ENCODE measurements at regions not wholly inside any gene's neighbourhood (a gene's known extent, or its start where the extent isn't known, plus 50 kb on each side); places are given as distances from the start of the nearest gene placed in this dataset.
"Not testable (repeated sequence)": the region's sequence is repeated elsewhere in the genome, so short reads cannot be mapped to it uniquely, and the experiment has no call there.

DNA sequence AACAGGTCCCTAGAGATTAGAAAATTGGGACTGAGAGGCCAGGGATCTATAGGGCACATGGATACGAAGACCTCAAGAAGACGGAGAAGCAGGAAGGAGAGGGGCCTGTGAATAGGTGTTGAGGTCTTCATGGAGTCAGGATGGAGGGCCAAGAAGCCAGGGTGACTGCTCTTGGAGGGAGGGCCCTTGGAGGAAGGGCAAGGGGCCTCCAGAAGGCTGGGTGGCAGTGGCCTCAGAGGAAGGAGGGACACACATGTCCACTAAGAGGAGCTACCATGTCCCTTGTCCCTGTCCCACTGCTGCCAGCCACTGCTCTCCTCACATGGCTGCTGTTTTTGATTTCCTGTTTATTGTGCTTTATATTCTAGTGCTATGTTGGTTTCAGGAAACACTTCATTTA lies 589.5 kb upstream of the B3GAT1 start:
- Histone ChIP-seq H3K9ac (ENCODE audit: low read depth, low read length) (no peak overlapping the region), H3K9me3 (ENCODE audit: control insufficient read depth, insufficient read depth, low read length) (no peaks in the 10 kb centered on the region; the same call in 1 of the 2 replicates), H3K36me3 (ENCODE audit: insufficient read depth, low read length) (no peaks in the 10 kb centered on the region), H3K4me1 (ENCODE audit: insufficient read depth, low read length) (peaks cover 1% of the 10 kb centered on the region; the same call in 1 of the 2 replicates)

- H3K9ac ChIP-seq (ENCODE audit: low read depth, low read length); H3K9me3 ChIP-seq (ENCODE audit: control insufficient read depth, insufficient read depth, low read length); H3K36me3 ChIP-seq (ENCODE audit: insufficient read depth, low read length); H3K4me1 ChIP-seq (ENCODE audit: insufficient read depth, low read length): not testable (repeated sequence)
Observed at GRCh38 chr11:135001065-135001464, 589.0 kb upstream of the B3GAT1 start.

DNA sequence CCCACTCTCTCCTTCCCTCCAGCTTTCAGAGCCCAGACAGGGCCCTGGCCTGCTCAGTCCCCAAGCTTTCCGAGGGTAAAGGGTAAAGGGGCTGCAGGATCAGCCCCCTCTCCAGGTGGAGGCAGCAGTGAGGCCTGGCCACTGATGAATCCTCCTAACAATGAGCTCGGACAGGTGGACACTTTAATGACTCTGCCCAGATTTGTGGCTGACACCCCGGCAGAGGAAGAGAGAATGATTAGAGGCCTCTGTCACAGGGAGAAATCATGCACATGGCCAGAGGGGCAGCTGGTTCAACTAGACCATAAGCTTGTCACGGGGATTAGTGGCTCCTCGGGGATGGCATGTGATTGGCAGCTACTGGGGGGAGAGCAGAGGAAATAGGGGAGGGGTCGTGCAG lies 587.5 kb upstream of the B3GAT1 start:
- Histone ChIP-seq H3K36me3 (ENCODE audit: insufficient read depth, low read length) (no peaks in the 10 kb centered on the region), H3K9ac (ENCODE audit: low read depth, low read length) (no peak overlapping the region), H3K9me3 (ENCODE audit: control insufficient read depth, insufficient read depth, low read length) (no peaks in the 10 kb centered on the region; the same call in 1 of the 2 replicates), H3K4me1 (ENCODE audit: insufficient read depth, low read length) (peaks cover 18% of the 10 kb centered on the region)

- H3K4me1 ChIP-seq (ENCODE audit: insufficient read depth, low read length): peaks cover 36% of the 10 kb centered on the region
- no peak overlapping the region for H3K9ac ChIP-seq (ENCODE audit: low read depth, low read length)
- H3K36me3 ChIP-seq (ENCODE audit: insufficient read depth, low read length): no peaks in the 10 kb centered on the region
- no peaks in the 10 kb centered on the region; the same call in 1 of the 2 replicates for H3K9me3 ChIP-seq (ENCODE audit: control insufficient read depth, insufficient read depth, low read length)
Observed at GRCh38 chr11:134997652-134998320, 585.7 kb upstream of the B3GAT1 start.

DNA sequence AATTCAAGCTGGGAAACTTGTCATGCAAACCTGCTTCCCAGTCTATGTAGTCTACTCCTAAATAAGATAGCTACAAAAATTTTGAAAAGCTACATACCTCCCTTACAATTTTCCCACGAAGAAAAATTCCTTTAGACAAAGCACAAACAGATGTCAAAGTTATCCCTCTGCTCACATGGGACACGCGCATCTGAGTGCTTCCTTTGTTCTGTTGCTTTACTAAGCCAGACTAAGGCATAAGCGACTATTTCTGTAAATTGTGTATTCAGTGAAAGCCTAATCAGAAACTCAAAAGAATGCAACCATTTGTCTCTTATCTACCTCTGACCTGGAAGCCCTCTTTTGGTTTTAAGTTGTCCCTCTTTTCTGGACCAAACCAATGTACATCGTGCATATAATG lies 583.7 kb upstream of the B3GAT1 start:
- Histone ChIP-seq H3K4me1 (ENCODE audit: insufficient read depth, low read length) (peaks cover 50% of the 10 kb centered on the region), H3K36me3 (ENCODE audit: insufficient read depth, low read length) (no peaks in the 10 kb centered on the region), H3K9ac (ENCODE audit: low read depth, low read length) (no peak overlapping the region), H3K9me3 (ENCODE audit: control insufficient read depth, insufficient read depth, low read length) (no peaks in the 10 kb centered on the region)

DNA sequence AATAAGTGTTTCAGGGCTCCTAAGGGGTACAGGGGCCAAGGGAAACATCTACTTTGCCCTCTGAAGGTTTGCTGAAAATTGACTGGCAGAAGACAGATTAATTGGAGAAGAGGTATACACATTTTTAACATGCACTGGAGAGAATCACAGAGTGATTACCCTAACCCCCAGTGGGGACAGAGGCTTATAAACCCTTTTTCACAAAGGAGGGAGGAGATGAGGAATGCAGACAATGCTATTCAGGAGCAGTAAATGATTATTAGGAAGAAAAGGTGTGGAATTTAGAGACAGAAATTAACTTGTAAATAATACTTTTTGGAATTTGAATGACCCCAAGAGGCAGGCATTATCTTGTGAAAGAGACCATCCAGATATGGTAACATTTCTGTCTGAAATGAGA lies 582.4 kb upstream of the B3GAT1 start:
- peaks cover 50% of the 10 kb centered on the region for H3K4me1 ChIP-seq (ENCODE audit: insufficient read depth, low read length)
- H3K36me3 ChIP-seq (ENCODE audit: insufficient read depth, low read length): no peaks in the 10 kb centered on the region
- no peak overlapping the region for H3K9ac ChIP-seq (ENCODE audit: low read depth, low read length)
- H3K9me3 ChIP-seq (ENCODE audit: control insufficient read depth, insufficient read depth, low read length): no peaks in the 10 kb centered on the region

DNA sequence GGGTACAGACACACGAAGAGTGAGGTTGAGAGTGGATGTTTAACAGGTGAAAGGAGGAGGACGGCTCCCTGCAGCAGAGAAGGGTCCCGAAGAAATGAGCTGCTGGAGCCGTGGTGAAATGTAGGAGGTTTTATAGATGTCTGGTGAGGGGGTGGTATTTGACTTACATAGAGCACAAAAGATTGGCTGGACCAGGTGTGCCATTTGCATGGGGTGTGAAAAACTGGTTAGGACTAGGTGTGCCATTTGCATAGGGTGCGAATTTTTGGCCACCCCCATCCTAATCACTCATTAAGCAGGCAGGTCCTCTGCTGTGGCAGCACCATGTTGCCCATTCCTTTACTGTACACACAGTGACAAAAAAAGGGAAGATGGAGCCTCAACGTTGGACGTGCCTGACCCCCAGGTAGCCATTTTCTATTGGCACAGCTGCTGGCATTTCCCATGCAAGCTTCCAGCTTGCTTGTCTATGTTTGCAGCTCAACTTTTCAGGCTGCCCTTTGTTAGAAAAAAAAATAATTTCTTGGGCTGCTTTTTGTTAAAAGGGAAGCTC lies 581.7 kb upstream of the B3GAT1 start:
- Histone ChIP-seq H3K36me3 (ENCODE audit: insufficient read depth, low read length) (no peaks in the 10 kb centered on the region), H3K9ac (ENCODE audit: low read depth, low read length) (no peak overlapping the region), H3K9me3 (ENCODE audit: control insufficient read depth, insufficient read depth, low read length) (no peaks in the 10 kb centered on the region), H3K4me1 (ENCODE audit: insufficient read depth, low read length) (peaks cover 50% of the 10 kb centered on the region)

DNA sequence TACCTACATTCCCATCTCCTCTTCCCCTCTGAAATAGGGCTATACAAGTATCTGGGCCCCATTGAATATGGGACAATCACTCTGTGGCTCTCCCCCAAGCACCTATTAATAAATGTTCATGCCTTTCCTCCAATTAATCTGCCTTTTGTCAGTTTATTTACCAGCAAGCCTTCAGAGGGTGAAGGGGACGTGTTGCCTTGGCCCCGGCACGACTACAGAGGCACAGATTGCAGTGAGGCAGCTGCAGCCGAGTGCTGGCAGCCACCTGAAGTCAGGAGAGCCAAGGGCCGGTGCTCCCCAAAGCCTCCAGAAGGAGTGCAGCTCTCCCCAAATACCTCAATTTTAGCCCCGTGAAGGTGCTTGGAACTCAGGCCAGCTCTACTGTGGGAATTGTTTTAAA lies 580.9 kb upstream of the B3GAT1 start:
- Histone ChIP-seq H3K9me3 (ENCODE audit: control insufficient read depth, insufficient read depth, low read length) (no peaks in the 10 kb centered on the region), H3K4me1 (ENCODE audit: insufficient read depth, low read length) (peaks cover 50% of the 10 kb centered on the region), H3K36me3 (ENCODE audit: insufficient read depth, low read length) (no peaks in the 10 kb centered on the region), H3K9ac (ENCODE audit: low read depth, low read length) (no peak overlapping the region)

DNA sequence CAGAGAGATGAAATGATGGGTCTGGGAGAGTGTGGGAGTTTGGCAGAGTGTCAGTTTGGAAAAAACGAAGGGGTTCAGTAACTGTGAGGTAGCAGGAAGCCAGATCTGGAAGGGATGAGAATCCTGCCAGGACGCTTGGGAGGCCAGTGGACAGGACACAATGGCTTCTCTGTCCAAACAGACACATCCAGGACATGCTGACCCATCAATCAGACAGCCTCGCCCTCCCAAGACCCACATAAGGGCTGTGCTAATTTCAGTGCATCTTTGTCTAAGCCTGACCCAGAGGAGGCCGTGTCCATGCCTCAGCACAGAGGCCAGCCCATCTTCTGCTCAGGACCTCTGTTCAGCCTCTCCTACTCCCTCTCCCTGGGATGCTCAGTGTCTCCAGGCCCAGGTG lies 576.5 kb upstream of the B3GAT1 start:
- no peak overlapping the region for H3K9ac ChIP-seq (ENCODE audit: low read depth, low read length)
- H3K9me3 ChIP-seq (ENCODE audit: control insufficient read depth, insufficient read depth, low read length): no peaks in the 10 kb centered on the region
- H3K4me1 ChIP-seq (ENCODE audit: insufficient read depth, low read length): peaks cover 21% of the 10 kb centered on the region
- no peaks in the 10 kb centered on the region for H3K36me3 ChIP-seq (ENCODE audit: insufficient read depth, low read length)

DNA sequence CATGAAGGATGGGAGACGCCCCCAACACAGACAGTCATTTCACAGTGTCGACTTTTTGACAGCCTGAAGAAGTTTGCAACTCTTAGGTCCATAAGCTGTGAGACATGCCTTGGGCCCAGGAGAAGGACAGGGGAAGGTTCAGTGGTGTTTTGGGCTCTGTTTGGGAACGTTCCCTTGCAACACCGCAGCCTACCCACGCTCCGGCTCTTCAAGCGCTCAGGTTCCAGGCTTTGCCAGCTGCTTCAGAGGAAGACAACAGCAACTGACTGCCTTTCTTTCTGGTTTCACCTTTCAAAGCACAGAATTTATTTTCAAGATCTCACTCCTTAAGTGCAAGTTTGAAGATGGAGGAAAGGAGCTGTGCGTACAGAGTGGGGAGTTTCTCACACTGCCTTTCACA lies 575.8 kb upstream of the B3GAT1 start:
- H3K9ac ChIP-seq (ENCODE audit: low read depth, low read length): no peak overlapping the region
- peaks cover 14% of the 10 kb centered on the region for H3K4me1 ChIP-seq (ENCODE audit: insufficient read depth, low read length)
- H3K9me3 ChIP-seq (ENCODE audit: control insufficient read depth, insufficient read depth, low read length): no peaks in the 10 kb centered on the region
- H3K36me3 ChIP-seq (ENCODE audit: insufficient read depth, low read length): no peaks in the 10 kb centered on the region

- Histone ChIP-seq H3K36me3 (ENCODE audit: insufficient read depth, low read length) (no peaks in the 10 kb centered on the region), H3K4me1 (ENCODE audit: insufficient read depth, low read length) (peaks cover 10% of the 10 kb centered on the region), H3K9ac (ENCODE audit: low read depth, low read length) (no peak overlapping the region), H3K9me3 (ENCODE audit: control insufficient read depth, insufficient read depth, low read length) (no peaks in the 10 kb centered on the region)
Observed at GRCh38 chr11:134987223-134987768, 575.3 kb upstream of the B3GAT1 start.

- H3K9ac ChIP-seq (ENCODE audit: low read depth, low read length): no peak overlapping the region
- H3K9me3 ChIP-seq (ENCODE audit: control insufficient read depth, insufficient read depth, low read length): no peaks in the 10 kb centered on the region
- no peaks in the 10 kb centered on the region for H3K36me3 ChIP-seq (ENCODE audit: insufficient read depth, low read length)
- no peaks in the 10 kb centered on the region for H3K4me1 ChIP-seq (ENCODE audit: insufficient read depth, low read length)
Observed at GRCh38 chr11:134984421-134984820, 572.4 kb upstream of the B3GAT1 start.

DNA sequence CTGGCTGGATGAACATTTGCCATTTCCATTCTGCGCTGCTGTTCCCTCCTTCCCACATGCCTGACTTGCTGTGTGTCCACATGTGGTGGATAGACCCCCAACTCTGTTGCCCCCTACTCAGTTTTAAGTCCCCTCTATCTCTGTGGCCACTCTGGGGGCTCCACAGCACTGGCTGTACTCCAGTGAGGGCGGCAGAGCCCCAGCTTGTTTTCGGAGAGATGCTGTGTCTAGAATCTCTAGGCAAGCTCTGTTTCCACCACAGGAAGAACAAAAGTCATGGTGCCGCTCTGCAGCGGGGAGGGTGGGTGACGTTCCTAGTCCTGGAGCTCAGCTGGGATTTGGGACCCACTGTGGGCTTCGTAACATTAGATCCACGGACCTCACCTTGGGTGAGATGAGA lies 570.4 kb upstream of the B3GAT1 start:
- H3K36me3 ChIP-seq (ENCODE audit: insufficient read depth, low read length): not testable (repeated sequence)

DNA sequence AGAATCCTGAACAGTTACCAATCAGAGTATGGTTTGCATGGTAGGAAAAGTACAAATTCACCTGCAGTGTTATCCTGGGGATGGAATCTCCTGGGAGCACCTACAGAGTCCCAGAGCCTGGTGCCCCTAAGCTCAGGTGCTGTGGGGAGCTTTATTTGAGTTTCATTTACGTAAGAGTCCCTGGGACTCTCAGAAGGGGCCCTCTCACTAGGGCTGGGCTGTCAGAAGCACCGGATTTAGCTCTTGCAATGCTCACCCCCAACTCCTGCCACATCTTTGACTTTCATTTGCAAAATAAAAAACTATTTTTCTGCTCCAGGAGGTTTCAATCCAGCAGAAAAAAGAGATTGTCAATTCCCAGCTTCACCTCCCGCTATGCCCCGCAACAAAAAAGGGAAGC lies 569.8 kb upstream of the B3GAT1 start:
- Histone ChIP-seq H3K9ac (ENCODE audit: low read depth, low read length) (no peak overlapping the region), H3K9me3 (ENCODE audit: control insufficient read depth, insufficient read depth, low read length) (no peaks in the 10 kb centered on the region), H3K36me3 (ENCODE audit: insufficient read depth, low read length) (no peaks in the 10 kb centered on the region), H3K4me1 (ENCODE audit: insufficient read depth, low read length) (no peaks in the 10 kb centered on the region)

More for the DNA sequence above, 570.4 kb upstream of the B3GAT1 start:
- not testable (repeated sequence) for H3K9ac ChIP-seq (ENCODE audit: low read depth, low read length); H3K9me3 ChIP-seq (ENCODE audit: control insufficient read depth, insufficient read depth, low read length); H3K4me1 ChIP-seq (ENCODE audit: insufficient read depth, low read length)

Data from ES-I3 (cell line).